ENCODE measurements at regions not wholly inside any gene's neighbourhood (a gene's known extent, or its start where the extent isn't known, plus 50 kb on each side); places are given as distances from the start of the nearest gene placed in this dataset.

DNA sequence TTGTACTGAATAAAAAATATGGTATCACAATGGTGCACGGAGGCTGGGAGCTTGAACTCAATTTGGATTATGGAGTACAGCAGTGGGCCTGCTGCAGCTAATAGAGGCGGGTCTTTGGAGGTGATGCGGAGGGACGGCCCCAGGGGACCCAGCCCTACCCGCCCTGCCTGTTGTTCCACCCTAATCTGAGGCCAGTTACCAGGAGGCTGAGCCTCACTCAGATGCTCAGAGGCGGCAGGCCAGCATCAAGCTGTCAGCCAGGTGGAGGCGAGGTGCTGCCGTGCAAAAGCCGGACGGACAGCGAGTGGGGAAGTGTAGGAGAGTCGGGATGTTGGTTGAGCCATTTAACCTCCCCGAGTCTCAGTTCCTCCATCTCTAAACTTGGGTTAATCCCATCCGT, 218.5 kb upstream of the RGMA start:
- TF ChIP-seq POLR2A (IDR thresholded peaks at IDR 0.05; ENCODE audit: low read depth, low read length) (no peak), MAZ (IDR thresholded peaks at IDR 0.05; ENCODE audit: borderline replicate concordance, low read depth, low read length) (no peak), RCOR1 (IDR thresholded peaks at IDR 0.05; ENCODE audit: insufficient replicate concordance, low read length) (no peak), CEBPB (IDR thresholded peaks at IDR 0.05; ENCODE audit: low read depth, low read length) (no peak), RFX5 (IDR thresholded peaks at IDR 0.05; ENCODE audit: low read depth, low read length) (no peak)
- TF ChIP-seq, protein P1, sequence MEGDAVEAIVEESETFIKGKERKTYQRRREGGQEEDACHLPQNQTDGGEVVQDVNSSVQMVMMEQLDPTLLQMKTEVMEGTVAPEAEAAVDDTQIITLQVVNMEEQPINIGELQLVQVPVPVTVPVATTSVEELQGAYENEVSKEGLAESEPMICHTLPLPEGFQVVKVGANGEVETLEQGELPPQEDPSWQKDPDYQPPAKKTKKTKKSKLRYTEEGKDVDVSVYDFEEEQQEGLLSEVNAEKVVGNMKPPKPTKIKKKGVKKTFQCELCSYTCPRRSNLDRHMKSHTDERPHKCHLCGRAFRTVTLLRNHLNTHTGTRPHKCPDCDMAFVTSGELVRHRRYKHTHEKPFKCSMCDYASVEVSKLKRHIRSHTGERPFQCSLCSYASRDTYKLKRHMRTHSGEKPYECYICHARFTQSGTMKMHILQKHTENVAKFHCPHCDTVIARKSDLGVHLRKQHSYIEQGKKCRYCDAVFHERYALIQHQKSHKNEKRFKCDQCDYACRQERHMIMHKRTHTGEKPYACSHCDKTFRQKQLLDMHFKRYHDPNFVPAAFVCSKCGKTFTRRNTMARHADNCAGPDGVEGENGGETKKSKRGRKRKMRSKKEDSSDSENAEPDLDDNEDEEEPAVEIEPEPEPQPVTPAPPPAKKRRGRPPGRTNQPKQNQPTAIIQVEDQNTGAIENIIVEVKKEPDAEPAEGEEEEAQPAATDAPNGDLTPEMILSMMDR (conservative IDR thresholded peaks at IDR 0.05; ENCODE audit: low read depth, low read length): no peak
- TF ChIP-seq, protein P2, sequence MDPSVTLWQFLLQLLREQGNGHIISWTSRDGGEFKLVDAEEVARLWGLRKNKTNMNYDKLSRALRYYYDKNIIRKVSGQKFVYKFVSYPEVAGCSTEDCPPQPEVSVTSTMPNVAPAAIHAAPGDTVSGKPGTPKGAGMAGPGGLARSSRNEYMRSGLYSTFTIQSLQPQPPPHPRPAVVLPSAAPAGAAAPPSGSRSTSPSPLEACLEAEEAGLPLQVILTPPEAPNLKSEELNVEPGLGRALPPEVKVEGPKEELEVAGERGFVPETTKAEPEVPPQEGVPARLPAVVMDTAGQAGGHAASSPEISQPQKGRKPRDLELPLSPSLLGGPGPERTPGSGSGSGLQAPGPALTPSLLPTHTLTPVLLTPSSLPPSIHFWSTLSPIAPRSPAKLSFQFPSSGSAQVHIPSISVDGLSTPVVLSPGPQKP (IDR thresholded peaks at IDR 0.05; ENCODE audit: borderline replicate concordance, low read depth, low read length): no peak
